ENCODE measurements at regions not wholly inside any gene's neighbourhood (a gene's known extent, or its start where the extent isn't known, plus 50 kb on each side); places are given as distances from the start of the nearest gene placed in this dataset.

DNA sequence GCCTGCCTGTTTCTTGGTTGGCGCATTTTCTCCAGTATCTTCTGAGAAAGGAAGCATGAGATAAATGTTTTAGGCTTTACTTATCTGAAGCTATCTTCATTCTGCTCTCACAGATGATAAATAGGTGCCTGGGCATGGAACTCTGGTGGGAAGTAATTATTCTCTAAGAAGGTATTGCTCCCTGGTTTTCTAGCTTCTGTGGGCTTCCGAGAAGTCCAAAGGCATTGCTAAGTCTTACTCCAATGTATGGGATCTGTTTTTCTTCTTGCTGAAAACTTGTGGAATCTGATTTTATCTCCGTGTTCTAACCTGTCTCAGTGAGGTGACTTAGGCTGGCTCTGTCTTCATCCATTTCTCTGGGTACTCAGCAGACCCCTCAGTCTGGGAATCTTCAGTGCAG lies 224.4 kb upstream of the HS6ST1 start:
- Histone ChIP-seq H3K27me3 (no peaks in the 10 kb centered on the region), H3K4me1 (no peaks in the 10 kb centered on the region), H3K4me3 (no peak overlapping the region), H3K9me3 (no peaks in the 10 kb centered on the region), H3K27ac (no peak overlapping the region), H3K36me3 (no peaks in the 10 kb centered on the region)
- DNase-seq = no peak
- TF ChIP-seq, protein P1, sequence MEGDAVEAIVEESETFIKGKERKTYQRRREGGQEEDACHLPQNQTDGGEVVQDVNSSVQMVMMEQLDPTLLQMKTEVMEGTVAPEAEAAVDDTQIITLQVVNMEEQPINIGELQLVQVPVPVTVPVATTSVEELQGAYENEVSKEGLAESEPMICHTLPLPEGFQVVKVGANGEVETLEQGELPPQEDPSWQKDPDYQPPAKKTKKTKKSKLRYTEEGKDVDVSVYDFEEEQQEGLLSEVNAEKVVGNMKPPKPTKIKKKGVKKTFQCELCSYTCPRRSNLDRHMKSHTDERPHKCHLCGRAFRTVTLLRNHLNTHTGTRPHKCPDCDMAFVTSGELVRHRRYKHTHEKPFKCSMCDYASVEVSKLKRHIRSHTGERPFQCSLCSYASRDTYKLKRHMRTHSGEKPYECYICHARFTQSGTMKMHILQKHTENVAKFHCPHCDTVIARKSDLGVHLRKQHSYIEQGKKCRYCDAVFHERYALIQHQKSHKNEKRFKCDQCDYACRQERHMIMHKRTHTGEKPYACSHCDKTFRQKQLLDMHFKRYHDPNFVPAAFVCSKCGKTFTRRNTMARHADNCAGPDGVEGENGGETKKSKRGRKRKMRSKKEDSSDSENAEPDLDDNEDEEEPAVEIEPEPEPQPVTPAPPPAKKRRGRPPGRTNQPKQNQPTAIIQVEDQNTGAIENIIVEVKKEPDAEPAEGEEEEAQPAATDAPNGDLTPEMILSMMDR (IDR thresholded peaks at IDR 0.05) = no peak
- TF ChIP-seq POLR2A (IDR thresholded peaks at IDR 0.05) = no peak

- Histone ChIP-seq H3K4me1 (no peaks in the 10 kb centered on the region), H3K36me3 (no peaks in the 10 kb centered on the region), H3K27ac (no peak overlapping the region), H3K27me3 (no peaks in the 10 kb centered on the region), H3K4me3 (no peak overlapping the region), H3K9me3 (no peaks in the 10 kb centered on the region)
- no peak for DNase-seq
- TF ChIP-seq POLR2A (IDR thresholded peaks at IDR 0.05) = no peak
- TF ChIP-seq, protein P1 (IDR thresholded peaks at IDR 0.05) = no peak
Measured at GRCh38 chr2:128543646-128544045, 225.0 kb upstream of the HS6ST1 start.

GRCh38 chr2:128544321-128545037 lies 225.8 kb upstream of the HS6ST1 start:
- DNase-seq = peak in 1 of 3 donors; percentile 32
- H3K4me1 ChIP-seq = no peaks in the 10 kb centered on the region
- no peak overlapping the region for H3K27ac ChIP-seq
- no peak overlapping the region for H3K4me3 ChIP-seq
- no peaks in the 10 kb centered on the region for H3K9me3 ChIP-seq
- no peaks in the 10 kb centered on the region for H3K36me3 ChIP-seq
- TF ChIP-seq, protein P1 (IDR thresholded peaks at IDR 0.05) = no peak
- TF ChIP-seq POLR2A (IDR thresholded peaks at IDR 0.05) = no peak
- no peaks in the 10 kb centered on the region for H3K27me3 ChIP-seq

GRCh38 chr2:128545085-128545484 lies 226.4 kb upstream of the HS6ST1 start:
- H3K27me3 ChIP-seq = no peaks in the 10 kb centered on the region

DNA sequence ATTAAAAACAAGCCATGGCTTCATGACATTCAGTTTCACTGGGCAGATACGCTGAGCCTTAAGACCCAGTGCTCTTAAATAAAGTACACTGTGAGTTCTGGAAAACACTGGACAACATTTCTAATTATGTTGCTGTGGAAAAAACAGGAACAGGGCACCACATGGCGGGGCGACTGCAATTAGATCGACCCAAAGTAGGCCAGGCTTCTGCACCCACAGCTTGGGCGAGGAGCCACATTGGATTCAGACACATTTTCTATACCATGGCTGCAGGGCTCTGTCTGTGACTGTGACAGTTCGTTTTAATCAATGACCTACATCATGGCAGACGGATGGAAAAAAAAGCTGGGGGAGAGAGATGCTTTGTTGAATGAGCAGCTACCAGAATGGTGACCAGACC lies 227.2 kb upstream of the HS6ST1 start:
- Histone ChIP-seq H3K36me3 (no peaks in the 10 kb centered on the region), H3K27me3 (no peaks in the 10 kb centered on the region), H3K4me1 (no peaks in the 10 kb centered on the region), H3K9me3 (no peaks in the 10 kb centered on the region), H3K4me3 (no peak overlapping the region), H3K27ac (no peak overlapping the region)
- TF ChIP-seq, protein P1 (IDR thresholded peaks at IDR 0.05) = no peak
- TF ChIP-seq POLR2A (IDR thresholded peaks at IDR 0.05) = no peak
- no peak for DNase-seq

More at GRCh38 chr2:128545085-128545484, 226.4 kb upstream of the HS6ST1 start:
- Histone ChIP-seq H3K4me1 (no peaks in the 10 kb centered on the region), H3K27ac (no peak overlapping the region), H3K9me3 (no peaks in the 10 kb centered on the region), H3K36me3 (no peaks in the 10 kb centered on the region), H3K4me3 (no peak overlapping the region)
- TF ChIP-seq, protein P1 (IDR thresholded peaks at IDR 0.05) = no peak
- TF ChIP-seq POLR2A (IDR thresholded peaks at IDR 0.05) = no peak
- DNase-seq = no peak

Data from Peyer's patch (tissue), 4 donors.